ENCODE measurements at regions not wholly inside any gene's neighbourhood (a gene's known extent, or its start where the extent isn't known, plus 50 kb on each side); places are given as distances from the start of the nearest gene placed in this dataset.
A peak's percentile ranks its signal among the peaks of the same experiment; 100 is the strongest.

DNA sequence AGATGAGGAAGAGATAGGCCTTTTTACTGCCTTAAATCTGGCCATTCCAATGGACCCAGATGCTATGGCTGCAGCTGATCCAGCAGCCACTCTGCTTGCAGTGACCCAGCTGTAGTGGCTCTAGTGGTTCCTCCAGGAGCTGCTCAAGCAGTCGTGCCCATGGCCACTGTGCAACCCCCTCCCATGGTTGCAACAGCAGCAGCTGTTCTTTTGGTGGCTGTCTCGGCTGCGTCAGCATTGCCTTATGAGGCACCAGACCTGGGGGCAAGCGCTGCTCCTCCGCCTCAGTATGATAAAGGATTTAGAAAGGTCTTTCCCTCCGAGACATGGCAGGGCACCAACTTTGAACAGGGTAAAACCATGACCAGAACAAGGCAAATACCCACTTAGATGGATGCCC is 384.9 kb upstream of the DCC start:
- DNase-seq: no peak

DNA sequence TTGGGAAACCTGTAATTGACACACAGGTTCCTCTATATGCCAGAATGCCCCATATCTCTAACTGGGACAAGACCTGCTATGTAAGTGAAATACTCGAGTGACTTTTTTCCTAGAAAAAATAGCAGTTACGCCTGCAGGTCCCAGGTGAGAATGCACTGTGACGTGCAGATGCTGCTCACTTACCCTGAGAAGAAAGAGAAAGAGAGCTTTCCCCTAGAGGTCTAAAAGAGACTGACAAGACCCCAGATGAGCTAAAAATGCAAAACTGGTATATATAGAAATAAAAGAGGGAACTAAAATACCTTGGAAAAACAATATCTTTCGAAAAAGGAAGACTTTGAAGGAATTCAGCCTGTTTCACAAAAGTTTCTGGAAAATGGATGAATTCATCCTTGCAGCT is 383.0 kb upstream of the DCC start:
- DNase-seq: no peak

DNA sequence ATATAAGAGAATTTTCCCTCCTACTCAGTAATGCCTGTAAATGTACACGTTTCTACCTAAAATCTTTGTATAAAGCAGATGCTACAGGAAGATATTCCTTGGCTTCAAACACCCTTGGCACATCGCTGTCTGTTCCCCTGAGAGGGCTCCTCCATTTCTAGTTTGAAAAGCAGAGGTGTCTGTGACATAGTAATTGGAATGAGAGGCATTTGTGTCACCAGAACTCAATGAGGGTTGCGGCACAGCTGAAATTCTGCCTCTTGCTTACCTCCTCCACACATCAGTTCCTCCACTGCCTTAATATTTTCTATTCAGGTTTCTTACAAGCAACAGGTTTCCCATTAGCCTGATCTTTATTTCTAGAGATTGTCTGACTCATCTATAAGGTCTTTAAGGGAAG is 359.9 kb upstream of the DCC start:
- DNase-seq: no peak

DNA sequence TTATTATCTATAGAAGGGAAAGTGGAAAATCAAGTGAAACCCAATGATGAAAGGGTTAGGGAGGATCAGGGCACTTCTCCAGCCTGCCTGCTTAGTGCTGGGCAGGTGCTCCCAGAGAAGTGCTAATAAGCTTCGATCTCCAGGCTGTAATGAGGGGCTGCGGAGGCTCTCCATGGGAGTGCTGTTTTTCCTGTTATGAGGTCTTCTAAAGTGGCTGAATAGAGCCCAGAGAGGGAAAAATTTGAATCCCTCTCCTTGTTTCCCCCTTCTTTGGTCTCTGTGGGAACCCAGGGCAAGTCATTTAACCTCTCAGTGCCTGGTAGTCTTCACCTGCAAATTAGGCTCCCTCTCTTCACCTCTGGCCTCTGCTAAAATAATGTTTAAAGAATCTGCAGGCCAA is 351.7 kb upstream of the DCC start:
- DNase-seq: no peak

DNA sequence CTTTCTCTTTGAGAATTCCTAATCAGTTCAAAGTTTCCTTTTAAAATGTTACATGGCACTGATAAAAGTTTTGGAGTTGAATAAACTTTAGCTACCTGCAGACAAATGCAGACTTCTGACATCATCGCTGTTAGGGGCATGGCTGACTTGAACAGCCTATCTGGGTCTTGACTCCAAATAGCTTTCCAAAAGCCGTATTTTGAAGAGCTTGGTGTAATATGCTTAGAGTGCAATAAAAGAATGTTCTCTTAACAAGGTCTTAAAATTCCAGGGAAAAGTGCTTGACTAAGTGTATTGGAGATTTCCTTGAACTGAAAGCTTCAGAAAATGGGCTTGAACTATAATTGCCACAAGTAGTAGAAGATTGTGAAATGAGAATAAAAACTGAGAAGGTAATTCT is 342.9 kb upstream of the DCC start:
- no peak for DNase-seq

DNA sequence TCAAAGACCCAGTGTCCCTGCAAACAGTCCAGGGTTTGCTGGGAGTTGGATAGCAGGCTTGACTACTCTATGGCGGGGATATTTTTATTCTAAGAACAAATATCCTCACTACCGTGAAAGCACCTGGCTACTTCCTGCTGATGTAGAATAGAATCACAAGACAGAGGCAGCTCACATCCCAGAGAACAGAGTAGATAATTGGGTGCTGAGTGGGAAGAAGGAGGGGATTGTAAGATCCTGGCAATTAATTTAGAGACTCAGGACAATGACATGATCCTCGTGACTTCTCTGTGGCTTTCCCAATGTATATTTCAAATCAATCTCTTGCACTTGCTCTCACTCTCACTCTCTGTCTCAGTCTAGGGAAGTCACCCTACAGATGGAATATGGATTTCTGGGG is 341.9 kb upstream of the DCC start:
- DNase-seq: no peak

DNA sequence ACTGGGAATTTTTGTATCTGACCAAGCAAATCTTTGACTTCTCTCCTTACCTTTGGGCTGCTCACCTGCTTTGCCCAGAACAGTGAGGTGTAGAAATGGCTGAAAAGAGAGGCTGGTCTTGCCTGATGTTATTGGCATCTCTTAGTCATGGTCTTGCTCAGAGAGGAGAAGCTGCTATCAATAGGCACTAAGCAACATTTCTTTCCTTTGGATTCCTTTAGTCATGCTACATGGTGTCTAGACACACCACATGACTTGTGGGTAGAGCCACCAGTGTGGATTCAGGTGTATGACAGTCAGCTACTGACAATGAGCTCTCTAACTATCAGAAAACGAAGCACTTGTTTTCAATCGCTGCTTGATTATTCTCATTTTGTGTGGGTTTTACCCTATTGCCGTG is 341.3 kb upstream of the DCC start:
- no peak for DNase-seq

DNA sequence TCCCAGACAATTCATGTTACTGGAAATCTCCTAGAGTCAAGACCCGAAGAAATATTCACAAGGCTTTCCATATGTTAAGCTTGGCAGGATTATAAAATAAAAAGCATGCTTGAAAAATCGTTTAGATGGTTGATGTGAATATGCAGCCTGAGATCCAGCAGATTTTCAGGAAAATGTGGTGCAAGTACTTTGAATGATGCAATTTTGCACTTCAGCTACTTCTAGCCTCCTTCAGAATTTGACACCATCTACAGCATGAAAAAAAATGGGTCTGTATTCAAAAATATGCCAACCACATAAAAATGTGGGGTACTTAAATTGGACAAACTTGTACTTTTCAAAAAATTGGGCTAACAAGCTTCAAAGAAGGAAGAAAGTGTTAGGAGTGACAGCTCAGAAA is 340.6 kb upstream of the DCC start:
- DNase-seq: no peak

DNA sequence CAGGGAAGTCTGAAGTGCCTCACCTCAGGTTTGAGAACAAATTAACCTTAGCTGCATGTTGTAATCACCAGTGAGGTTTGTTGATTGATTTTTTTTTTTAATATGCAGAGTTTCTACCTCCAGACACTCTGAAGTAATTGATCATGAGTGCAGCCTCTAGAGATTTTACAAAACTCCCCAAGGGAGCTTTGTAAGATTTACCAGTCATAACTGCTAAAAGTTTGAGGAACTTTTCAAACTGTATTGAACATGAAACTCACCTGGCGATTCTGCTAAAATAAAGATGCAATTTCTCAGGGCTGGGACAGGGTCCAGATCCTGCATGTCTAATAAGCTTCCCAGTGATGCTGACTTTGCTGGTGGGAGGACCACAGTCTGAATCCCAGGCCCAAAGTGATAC is 339.6 kb upstream of the DCC start:
- DNase-seq: no peak

DNA sequence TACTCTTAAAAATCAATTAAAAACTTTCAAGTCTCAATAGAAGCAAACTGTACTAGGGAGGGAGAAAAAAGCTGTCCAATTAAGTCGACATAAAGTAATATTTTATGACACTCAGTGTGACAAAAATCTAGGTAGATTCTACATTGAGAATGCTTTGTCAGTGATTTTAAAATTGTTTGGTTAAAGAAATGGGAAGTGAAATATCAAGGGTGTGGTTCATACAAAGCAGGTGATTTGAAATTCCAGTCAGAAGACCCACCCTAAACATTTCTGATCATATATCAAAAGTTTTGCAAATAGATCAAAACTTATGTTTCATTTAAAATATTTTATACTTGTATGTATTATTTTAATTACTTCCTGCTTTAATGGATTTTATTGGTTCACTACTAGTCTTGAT is 338.9 kb upstream of the DCC start:
- no peak for DNase-seq

DNA sequence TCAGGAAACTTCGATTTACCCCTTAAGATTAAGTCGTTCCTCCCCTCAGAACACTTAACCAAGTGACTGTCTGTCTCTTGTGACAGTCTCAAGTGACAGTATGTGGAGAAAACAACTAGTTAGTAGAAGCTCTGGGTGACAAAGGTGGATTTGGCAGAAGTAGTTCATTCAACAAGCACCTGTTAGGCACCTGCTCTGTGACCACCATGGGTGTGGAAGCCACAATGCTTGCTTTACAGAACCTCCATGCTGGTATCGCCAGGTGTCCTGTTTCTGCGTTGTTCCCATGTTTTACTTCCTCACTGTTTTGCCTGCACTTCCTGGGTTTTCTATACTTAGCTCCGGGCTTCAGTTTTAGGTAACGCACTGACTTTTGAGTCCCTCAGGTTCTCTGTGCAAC is 337.4 kb upstream of the DCC start:
- DNase-seq: no peak

DNA sequence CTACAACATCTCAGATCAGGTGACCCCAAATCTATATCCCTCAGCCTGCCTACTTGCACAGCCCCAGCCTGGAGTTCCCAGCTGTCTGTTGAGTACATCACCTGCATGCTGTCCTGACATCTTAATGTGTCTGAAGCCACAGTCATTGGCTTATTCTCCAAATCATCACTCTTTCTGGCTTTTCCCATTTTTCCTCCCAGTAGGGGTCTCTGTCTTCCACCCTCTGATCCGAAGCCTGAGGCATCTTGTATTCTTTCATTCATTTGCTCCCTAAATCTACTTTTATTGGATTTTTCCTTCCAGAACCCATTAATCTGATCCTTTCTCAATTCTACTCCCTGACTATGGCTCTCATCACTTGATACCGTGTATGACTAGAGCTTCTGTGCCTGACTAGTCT is 332.9 kb upstream of the DCC start:
- peak in 1 of 2 experiments; percentile 21 for DNase-seq

DNA sequence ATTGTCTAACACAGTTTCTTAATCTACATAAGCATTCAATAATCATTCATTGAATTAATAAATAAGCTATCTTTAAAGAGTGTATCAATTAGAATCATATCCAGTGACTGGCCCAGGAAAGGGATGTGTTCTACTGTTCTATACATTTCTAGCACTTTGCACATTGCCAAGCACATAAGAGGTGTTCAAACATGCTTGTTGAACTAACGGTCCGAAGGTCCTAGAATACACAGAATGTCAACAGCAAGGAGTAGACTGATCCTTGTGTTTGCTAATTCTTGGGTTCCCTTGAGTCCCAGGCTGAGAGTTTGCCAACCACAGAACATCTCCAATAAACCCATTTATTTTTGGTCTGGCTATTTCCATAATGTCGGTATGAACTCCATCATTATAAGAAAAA is 331.7 kb upstream of the DCC start:
- no peak for DNase-seq

DNA sequence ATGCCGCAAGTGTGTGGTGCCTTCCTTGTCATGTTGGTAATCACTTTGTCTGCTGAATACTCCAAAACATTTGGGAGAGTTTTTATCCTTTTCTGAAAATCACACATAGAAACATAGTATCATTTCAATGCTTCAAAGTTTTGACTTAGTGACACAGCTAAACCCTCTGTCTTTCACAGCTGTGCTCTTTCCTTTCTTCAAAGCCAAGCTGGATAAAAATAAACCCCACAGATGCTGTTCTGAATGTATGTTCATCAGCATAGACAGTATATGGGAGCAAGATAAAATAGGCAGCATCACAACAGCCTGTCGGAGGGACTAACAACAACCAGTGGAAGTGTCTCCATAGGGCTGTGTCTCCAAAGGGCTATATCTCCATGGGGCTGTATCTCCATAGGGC is 331.3 kb upstream of the DCC start:
- DNase-seq: no peak

DNA sequence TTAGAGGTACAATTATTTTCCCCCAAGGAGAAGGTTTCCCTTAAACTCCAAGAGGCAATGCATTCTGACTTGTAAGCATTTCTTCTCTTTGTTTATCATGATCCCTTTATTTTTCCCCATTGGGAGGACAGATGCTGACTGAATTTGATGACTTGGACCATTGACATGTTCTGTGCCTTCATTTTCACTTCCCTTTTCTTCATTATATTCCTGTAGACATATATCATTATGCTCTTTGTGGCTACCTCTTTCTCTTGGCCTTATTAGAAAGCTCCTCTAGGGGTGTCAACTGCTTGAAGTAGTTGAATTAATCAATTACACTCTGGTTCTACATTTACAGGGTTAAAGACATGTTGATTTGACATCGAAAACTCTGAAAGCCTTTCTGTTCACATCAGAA is 330.0 kb upstream of the DCC start:
- no peak for DNase-seq

DNA sequence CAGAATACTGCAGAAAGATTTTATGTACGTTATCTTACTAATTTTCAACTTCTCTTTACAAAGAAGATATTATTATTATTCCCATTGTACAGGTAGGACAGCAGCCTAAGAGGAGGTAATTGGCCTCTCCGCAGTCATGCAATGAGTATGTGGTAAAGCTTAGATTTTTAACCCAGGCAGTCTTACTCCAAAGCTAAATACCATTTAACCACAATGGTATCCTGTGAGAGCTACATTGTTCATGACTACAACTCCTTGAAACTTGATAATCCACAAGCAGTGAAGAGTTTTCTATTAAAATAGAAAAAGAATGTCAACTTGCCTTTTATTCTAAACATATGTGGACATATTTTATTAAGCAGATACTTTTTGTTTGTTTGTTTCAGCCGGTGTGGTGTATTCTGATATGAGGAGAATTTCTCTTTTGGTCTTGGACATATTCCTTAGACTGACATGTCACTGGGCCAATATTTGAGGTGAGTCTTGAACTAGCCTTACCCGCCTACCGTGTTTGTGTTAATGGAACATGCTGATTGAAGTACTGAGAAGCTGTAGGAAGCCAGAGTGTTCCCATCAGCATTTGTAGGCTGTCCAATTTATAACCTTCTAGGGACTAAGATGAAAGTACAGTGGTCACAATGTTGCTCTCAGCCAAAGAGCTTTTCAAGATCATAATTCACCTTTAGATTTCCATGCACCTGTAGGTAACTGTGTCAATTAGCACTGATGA is 293.9 kb upstream of the DCC start:
- DNase-seq: peak in 1 of 2 experiments; percentile 2

DNA sequence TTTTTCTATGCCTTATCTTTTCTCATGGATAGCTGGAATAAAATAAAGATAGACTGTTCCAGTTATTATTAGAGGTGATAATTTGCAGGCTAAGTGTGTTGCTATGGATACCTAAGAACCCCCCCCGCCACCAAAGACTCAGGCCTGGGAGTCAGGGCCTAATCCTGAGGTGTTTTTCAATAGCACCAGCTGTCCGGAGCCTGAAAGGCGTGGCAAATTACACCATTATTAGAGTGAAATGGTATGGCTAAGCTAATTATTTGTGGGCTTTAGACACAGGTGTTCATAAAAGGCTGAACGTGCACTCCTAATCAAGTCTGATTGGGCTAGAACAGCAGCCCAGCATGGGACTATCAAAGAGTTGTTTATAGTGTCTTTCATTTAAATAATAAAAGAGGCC is 293.2 kb upstream of the DCC start:
- DNase-seq: peak; percentile 88 to 97

DNA sequence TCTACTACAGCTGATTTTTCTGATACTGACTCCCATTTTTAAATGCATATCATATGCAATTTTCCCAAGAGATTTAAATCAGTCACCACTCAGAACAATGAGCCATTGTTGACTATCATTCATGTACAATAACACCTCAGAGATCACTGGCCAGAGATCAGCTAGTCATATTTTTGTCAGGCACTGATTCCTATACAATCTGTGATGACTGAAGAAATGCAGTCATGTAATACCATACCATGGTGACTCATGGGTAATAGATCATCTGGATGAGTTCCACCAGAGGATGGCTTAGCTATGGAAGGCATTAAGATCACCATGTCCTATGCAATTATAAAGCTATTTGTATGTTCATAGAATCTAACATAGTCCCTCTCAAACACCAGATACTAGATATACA is 285.7 kb upstream of the DCC start:
- no peak for DNase-seq

DNA sequence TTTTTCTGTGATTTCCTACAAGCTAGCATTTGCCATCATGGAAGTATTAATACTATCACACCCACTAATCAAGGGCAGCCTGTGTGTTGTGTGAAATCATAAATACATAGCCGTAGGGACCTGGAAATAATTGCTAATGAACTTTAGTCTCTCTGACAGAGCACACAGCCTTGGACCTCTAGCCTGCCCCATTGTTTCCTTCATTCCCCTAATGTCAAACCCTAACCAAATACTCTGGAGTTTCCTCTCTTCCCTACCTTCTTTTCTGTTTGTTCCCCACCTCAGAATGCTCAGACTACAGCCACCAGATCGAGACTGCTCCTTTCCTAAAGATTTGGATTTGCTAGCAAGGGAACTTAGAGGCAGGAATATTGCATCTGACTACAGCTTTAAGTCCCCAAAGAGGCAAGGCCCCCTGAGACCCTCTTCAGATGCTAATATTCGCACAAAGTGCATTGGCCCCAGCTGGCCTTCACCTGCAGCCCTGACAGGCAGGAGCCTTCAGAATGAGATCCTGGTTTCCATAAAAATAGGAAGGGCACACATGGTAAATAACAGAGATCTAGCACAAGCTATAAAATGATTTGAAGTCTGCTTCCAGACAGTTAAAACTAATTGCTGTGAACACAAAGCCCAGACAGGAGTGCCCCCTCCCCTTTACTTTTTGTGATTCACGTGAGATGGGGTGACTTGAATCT is 279.2 kb upstream of the DCC start:
- DNase-seq: peak; percentile 52 to 85

DNA sequence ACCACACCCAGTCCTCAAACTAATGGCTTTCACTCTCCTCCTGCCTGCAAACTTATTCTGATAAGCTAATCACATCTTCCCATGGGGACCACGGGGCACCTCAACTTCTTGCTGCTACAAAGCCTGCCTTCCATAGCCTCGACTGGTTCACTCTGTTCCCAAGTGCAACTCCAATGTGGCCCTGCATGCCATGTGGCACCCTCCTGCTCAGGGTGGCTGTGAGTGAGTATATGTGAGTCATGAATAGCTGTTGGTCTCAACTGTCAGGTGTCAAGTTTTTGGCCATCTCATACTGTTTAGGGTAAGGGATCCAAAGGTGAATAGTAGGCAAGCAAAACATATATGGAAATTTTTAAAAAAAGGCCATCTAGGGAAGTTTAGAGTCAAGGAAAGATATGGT is 276.1 kb upstream of the DCC start:
- DNase-seq: no peak

DNA sequence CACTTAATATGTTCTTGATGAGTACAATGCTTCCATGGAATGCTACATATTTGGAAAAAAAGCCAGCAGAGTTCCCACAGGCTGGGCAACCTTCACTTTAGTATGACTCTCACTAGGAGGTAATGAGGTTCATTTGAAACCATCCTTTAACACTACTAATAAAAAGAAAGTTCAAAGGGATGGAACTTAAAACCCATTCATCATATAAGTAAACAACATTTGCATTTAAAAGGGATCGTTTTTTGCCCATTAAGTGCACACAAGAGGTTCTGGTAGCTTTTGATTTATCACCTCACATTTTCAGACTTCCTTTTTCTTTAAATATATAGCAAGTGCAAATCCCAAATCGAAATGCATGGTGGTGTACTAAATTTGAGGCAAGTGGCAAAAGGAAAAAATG is 270.8 kb upstream of the DCC start:
- DNase-seq: no peak

DNA sequence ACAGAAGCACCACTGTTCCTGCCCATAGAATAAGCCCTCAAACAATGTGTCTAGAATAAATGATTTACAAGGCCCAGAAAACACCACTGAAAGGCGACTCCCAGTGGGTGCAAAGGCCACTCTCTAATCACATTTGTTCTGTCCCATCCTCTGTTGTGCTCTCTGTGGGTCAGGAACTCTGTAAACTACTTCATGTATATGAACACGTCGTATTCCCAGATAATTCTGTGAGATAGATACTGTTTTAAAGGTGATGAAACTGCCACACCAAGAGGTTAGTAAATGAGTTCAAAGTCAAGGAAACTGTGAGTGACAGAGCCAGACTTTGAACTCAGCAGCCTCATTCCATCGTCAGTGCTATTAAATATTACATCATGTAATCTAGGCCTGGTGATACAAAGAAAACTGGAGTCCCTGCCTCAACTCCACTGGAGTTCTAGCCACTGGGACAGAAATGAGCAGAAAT is 269.7 kb upstream of the DCC start:
- no peak for DNase-seq

DNA sequence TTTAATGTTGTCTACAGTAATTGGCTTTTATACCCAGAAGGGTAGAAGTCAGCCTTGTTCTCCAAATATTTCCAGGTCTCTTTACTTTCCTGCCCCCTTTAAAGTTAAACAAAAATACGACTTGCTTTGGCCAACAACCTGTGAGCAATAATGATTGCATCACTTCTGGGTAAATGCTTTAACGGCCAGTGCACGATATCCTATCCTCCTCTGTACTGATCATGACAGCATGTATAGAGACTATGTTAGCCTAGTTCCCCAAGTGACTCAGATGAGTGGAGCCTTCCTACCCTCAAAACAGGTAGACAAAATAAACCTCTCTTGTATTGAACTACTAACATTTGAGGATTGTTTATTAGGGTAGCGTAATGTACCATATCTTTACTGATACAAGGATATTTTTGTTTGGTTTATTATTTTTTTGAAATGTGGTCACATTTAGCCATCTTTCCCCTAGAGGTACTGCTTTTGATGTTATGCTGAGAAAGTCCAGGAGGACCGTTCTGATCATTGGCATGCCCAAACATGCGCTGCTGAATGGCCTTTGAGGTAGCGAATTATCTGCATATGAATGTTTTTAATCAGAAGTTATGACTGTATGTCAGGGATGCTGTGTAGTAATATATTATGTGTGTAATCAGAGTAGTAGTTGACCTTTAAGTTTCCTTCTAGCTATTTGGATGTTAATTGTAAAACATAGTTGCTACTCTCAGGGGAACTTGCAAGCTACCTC is 262.6 kb upstream of the DCC start:
- no peak for DNase-seq

DNA sequence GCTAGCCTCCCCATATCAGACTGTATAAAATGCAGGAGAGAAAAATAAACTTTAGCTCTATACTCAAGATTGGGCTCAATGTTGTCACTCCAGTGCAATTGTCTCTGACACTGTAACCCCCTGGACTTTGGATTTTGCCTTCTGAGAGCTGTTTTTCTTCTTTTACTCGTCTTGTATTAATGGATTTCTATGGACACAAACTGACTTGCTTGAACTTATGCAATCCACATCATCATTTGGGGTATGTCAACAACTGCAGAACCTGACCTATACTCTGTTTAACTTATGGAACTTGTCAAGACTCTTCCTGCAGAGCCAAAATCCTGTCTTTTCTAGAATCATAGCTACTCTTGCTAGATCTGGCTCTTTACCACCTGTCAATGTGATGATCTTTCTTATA is 257.8 kb upstream of the DCC start:
- no peak for DNase-seq
